DND-41 (cell line): ENCODE measurements at regions not wholly inside any gene's neighbourhood (a gene's known extent, or its start where the extent isn't known, plus 50 kb on each side); places are given as distances from the start of the nearest gene placed in this dataset.

ENCODE experiments used
- ATAC-seq: fragments of 200-7000 bp; cut with Tn5 transposase; 3 replicates; pipeline ENCODE4 v1.9.1; 2021; ENCODE audit warnings: low read depth; ENCODE audit not compliant: insufficient read depth
- DNase-seq: peaks from one replicate; pipeline ENCODE4 v3.0.0-alpha.2; 2020
- H2AFZ ChIP-seq: 2 replicates; pipeline ENCODE4 v1.6.0; 2012; ENCODE audit warnings: low read depth, low read length
- H3K27ac ChIP-seq: 2 replicates; pipeline ENCODE4 v1.5.1; 2012; ENCODE audit warnings: low read length, inconsistent platforms
- H3K27me3 ChIP-seq: fragments of 200-600 bp; sonication (generic); 2 replicates; pipeline ENCODE4 v1.6.0; 2012; ENCODE audit warnings: low read length, mild to moderate bottlenecking, inconsistent platforms; ENCODE audit not compliant: insufficient read depth, poor library complexity
- H3K36me3 ChIP-seq: 2 replicates; pipeline ENCODE4 v1.5.1; 2012; ENCODE audit warnings: low read length, inconsistent platforms; ENCODE audit not compliant: insufficient read depth
- H3K4me1 ChIP-seq: 2 replicates; pipeline ENCODE4 v1.5.1; 2012; ENCODE audit warnings: mild to moderate bottlenecking, low read length; ENCODE audit not compliant: insufficient read depth
- H3K4me2 ChIP-seq: 2 replicates; pipeline ENCODE4 v1.6.0; 2012; ENCODE audit warnings: mild to moderate bottlenecking, moderate library complexity, low read length, inconsistent platforms; ENCODE audit not compliant: insufficient read depth
- H3K4me3 ChIP-seq, 2 experiments: fragments of 200-600 bp in 1 of 2; shearing (Covaris generic) in 1 of 2; 2 replicates each; pipeline ENCODE4 v1.5.1; 2012 to 2016; ENCODE audit warnings: inconsistent platforms in 2 of 2, low read length in 2 of 2, mild to moderate bottlenecking in 2 of 2, low read depth in 1 of 2, moderate library complexity in 1 of 2
- H3K79me2 ChIP-seq: 2 replicates; pipeline ENCODE4 v1.6.0; 2012; ENCODE audit warnings: low read length, inconsistent platforms; ENCODE audit not compliant: insufficient read depth
- H3K9ac ChIP-seq: 2 replicates; pipeline ENCODE4 v1.6.0; 2012; ENCODE audit warnings: low read depth, mild to moderate bottlenecking, inconsistent platforms, low read length, moderate library complexity
- H3K9me3 ChIP-seq: 2 replicates; pipeline ENCODE4 v1.5.1; 2012; ENCODE audit warnings: low read length, moderate library complexity, mild to moderate bottlenecking, inconsistent platforms; ENCODE audit not compliant: insufficient read depth, severe bottlenecking
- H4K20me1 ChIP-seq: 2 replicates; pipeline ENCODE4 v1.6.0; 2012; ENCODE audit warnings: low read length; ENCODE audit not compliant: insufficient read depth
- CTCF ChIP-seq: IDR thresholded peaks from 2 replicates; pipeline ENCODE4 v1.5.1; 2012; ENCODE audit warnings: borderline replicate concordance, low read length, moderate library complexity, mild to moderate bottlenecking; ENCODE audit not compliant: poor library complexity, severe bottlenecking; ENCODE audit errors: extremely low read depth
- EZH2 ChIP-seq: IDR thresholded peaks from 3 replicates; pipeline ENCODE4 v1.6.1; 2012; ENCODE audit warnings: borderline replicate concordance, low read depth, mild to moderate bottlenecking, moderate library complexity, low read length, inconsistent platforms; ENCODE audit not compliant: severe bottlenecking

DNA sequence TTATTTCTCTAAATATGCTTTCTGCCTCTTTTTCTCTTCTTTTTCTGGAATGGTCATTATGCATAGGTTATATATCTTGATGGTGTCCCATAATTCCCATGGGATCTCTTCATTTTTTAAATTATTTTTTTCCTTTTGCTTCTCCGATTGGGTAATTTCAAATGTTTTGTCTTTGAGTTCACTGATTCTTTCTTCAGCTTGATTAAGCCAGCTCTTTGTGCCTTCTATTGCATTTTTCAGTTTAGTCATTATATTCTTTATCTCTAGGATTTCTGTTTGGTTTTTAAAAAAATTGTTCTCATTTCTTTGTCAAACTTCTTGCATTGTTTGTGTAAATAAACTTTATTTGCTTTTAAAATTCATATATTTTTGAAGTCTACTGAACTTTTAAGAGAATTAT lies 251.1 kb downstream of the INSIG2 start:
- DNase-seq (no peak), ATAC-seq (no peak)
- no peaks in the 10 kb centered on the region for H3K9me3 ChIP-seq
- H3K27me3 ChIP-seq, result no peaks in the 10 kb centered on the region
- H3K4me2 ChIP-seq, result no peak overlapping the region
- no peak for TF ChIP-seq CTCF
- H4K20me1 ChIP-seq, result no peaks in the 10 kb centered on the region
- no peak overlapping the region for H3K4me3 ChIP-seq
- no peaks in the 10 kb centered on the region for H3K4me1 ChIP-seq
- no peaks in the 10 kb centered on the region for H3K36me3 ChIP-seq
- no peak overlapping the region for H3K9ac ChIP-seq
- no peak overlapping the region for H2AFZ ChIP-seq
- H3K79me2 ChIP-seq, result no peaks in the 10 kb centered on the region
- H3K27ac ChIP-seq, result no peak overlapping the region

- no peak for TF ChIP-seq CTCF
- TF ChIP-seq EZH2, result no peak
- no peaks in the 10 kb centered on the region for H3K36me3 ChIP-seq
- DNase-seq (no peak), ATAC-seq (no peak)
- no peak overlapping the region for H3K4me2 ChIP-seq
- no peaks in the 10 kb centered on the region for H3K79me2 ChIP-seq
- H3K4me1 ChIP-seq, result no peaks in the 10 kb centered on the region
- no peaks in the 10 kb centered on the region for H3K9me3 ChIP-seq
- no peak overlapping the region for H3K27ac ChIP-seq
- no peaks in the 10 kb centered on the region for H4K20me1 ChIP-seq
- no peak overlapping the region for H3K9ac ChIP-seq
- H2AFZ ChIP-seq, result no peak overlapping the region
- H3K27me3 ChIP-seq, result no peaks in the 10 kb centered on the region
- no peak overlapping the region for H3K4me3 ChIP-seq
Measured at GRCh38 chr2:118333664-118334063, 245.4 kb downstream of the INSIG2 start.

DNA sequence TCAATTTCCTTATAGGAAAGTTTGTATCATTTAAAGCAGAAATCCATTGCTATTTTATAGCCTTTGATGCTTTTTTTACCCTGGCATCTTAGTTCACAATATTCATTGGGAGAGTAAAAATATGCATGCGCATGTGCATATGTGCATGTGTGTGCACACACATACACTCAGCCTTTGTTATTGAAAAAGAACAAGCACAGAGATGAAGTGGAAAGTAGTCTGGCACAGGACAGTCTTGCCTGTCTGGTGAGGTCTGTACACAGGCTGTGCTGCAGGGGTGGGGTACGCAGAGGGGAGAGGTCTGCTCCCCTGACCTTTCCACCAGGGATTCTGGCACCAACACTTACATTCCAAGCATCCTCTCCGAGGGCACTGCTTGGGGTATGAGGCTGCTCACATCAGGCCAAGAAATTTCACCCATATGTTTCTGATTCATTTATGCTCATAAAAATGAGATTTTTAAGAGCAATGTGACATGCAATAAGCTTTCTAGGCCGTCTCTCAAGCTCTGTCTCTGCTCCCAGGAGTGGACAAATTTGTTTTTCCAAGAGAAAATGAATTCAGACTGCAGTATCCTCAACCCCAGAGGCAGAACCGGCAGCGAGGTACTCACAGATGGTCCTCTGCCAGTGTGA lies 237.2 kb downstream of the INSIG2 start:
- no peak overlapping the region for H3K4me3 ChIP-seq
- no peaks in the 10 kb centered on the region for H3K27me3 ChIP-seq
- no peak for ATAC-seq
- no peaks in the 10 kb centered on the region for H3K4me1 ChIP-seq
- no peak overlapping the region for H3K4me2 ChIP-seq
- no peaks in the 10 kb centered on the region for H3K9me3 ChIP-seq
- no peak overlapping the region for H3K27ac ChIP-seq
- H3K9ac ChIP-seq, result no peak overlapping the region
- H3K79me2 ChIP-seq, result no peaks in the 10 kb centered on the region
- no peak overlapping the region for H2AFZ ChIP-seq
- DNase-seq, result no peak
- no peaks in the 10 kb centered on the region for H3K36me3 ChIP-seq
- TF ChIP-seq CTCF, result no peak
- TF ChIP-seq EZH2, result no peak
- H4K20me1 ChIP-seq, result no peaks in the 10 kb centered on the region

GRCh38 chr2:118322406-118322805 lies 234.1 kb downstream of the INSIG2 start:
- H3K36me3 ChIP-seq, result no peaks in the 10 kb centered on the region
- DNase-seq (no peak), ATAC-seq (no peak)
- H3K9me3 ChIP-seq, result no peaks in the 10 kb centered on the region
- no peak overlapping the region for H2AFZ ChIP-seq
- H3K4me3 ChIP-seq, result no peak overlapping the region
- H3K9ac ChIP-seq, result no peak overlapping the region
- no peaks in the 10 kb centered on the region for H3K79me2 ChIP-seq
- H3K4me1 ChIP-seq, result no peaks in the 10 kb centered on the region
- no peak for TF ChIP-seq EZH2
- TF ChIP-seq CTCF, result no peak
- no peak overlapping the region for H3K27ac ChIP-seq
- no peak overlapping the region for H3K4me2 ChIP-seq
- no peaks in the 10 kb centered on the region for H3K27me3 ChIP-seq
- no peaks in the 10 kb centered on the region for H4K20me1 ChIP-seq
